Keratinocyte (primary cell): ENCODE measurements at regions not wholly inside any gene's neighbourhood (a gene's known extent, or its start where the extent isn't known, plus 50 kb on each side); places are given as distances from the start of the nearest gene placed in this dataset.
A peak's percentile ranks its signal among the peaks of the same experiment; 100 is the strongest.

ENCODE experiments used
- EZH2 ChIP-seq: IDR thresholded peaks from one replicate; pipeline ENCODE4 v1.6.1; 2012; ENCODE audit warnings: inconsistent platforms, mild to moderate bottlenecking, low read length, moderate library complexity
- TF ChIP-seq, protein P1 (sequence below), 3 experiments: IDR thresholded peaks in 1 of 3; conservative IDR thresholded peaks in 1 of 3; optimal IDR thresholded peaks in 1 of 3; 2 replicates in 2 of 3; 3 replicates in 1 of 3; pipeline versions ENCODE3 to v1.5.1; 2011; ENCODE audit warnings: low read length in 3 of 3, mild to moderate bottlenecking in 3 of 3, moderate library complexity in 2 of 3, control low read depth in 1 of 3, inconsistent platforms in 1 of 3; ENCODE audit not compliant: insufficient read depth in 2 of 3; ENCODE audit errors: extremely low read depth in 1 of 3

- TF ChIP-seq, protein P1, sequence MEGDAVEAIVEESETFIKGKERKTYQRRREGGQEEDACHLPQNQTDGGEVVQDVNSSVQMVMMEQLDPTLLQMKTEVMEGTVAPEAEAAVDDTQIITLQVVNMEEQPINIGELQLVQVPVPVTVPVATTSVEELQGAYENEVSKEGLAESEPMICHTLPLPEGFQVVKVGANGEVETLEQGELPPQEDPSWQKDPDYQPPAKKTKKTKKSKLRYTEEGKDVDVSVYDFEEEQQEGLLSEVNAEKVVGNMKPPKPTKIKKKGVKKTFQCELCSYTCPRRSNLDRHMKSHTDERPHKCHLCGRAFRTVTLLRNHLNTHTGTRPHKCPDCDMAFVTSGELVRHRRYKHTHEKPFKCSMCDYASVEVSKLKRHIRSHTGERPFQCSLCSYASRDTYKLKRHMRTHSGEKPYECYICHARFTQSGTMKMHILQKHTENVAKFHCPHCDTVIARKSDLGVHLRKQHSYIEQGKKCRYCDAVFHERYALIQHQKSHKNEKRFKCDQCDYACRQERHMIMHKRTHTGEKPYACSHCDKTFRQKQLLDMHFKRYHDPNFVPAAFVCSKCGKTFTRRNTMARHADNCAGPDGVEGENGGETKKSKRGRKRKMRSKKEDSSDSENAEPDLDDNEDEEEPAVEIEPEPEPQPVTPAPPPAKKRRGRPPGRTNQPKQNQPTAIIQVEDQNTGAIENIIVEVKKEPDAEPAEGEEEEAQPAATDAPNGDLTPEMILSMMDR (optimal IDR thresholded peaks at IDR 0.05 in 1 of 3, IDR thresholded peaks at IDR 0.05 in 1 of 3, conservative IDR thresholded peaks at IDR 0.05 in 1 of 3; ENCODE audit: extremely low read depth in 1 of 3, insufficient read depth in 2 of 3, low read length in 3 of 3), result peak; percentile 10 to 29 (median 16)
- TF ChIP-seq EZH2, result no peak
These were observed 55.1 kb upstream of the GJA5 start for GRCh38 chr1:147815503-147815902.
